ENCODE measurements at regions not wholly inside any gene's neighbourhood (a gene's known extent, or its start where the extent isn't known, plus 50 kb on each side); places are given as distances from the start of the nearest gene placed in this dataset.

GRCh38 chr2:189363559-189363958, 77.7 kb upstream of the WDR75 start:
- Histone ChIP-seq H3K9me3 (no peaks in the 10 kb centered on the region), H3K4me3 (no peak overlapping the region), H3K36me3 (no peaks in the 10 kb centered on the region), H3K27me3 (no peaks in the 10 kb centered on the region), H3K27ac (no peak overlapping the region), H3K4me1 (no peaks in the 10 kb centered on the region)
- ATAC-seq, result peak; percentile 39
- TF ChIP-seq CTCF (IDR thresholded peaks at IDR 0.05), result no peak
- intact Hi-C loops (cut with DNase I), result no loop called here
- DNase-seq, result no peak

- H3K4me3 ChIP-seq, result no peak overlapping the region
- no peaks in the 10 kb centered on the region for H3K27me3 ChIP-seq
- ATAC-seq (no peak), DNase-seq (no peak)
- H3K36me3 ChIP-seq, result no peaks in the 10 kb centered on the region
- H3K27ac ChIP-seq, result no peak overlapping the region
- intact Hi-C loops (cut with DNase I), result no loop called here
- no peaks in the 10 kb centered on the region for H3K9me3 ChIP-seq
- no peaks in the 10 kb centered on the region for H3K4me1 ChIP-seq
- no peak for TF ChIP-seq CTCF (IDR thresholded peaks at IDR 0.05)
Measured at GRCh38 chr2:189364607-189365006, 76.7 kb upstream of the WDR75 start.

- DNase-seq (no peak), ATAC-seq (no peak)
- no peak for TF ChIP-seq CTCF (IDR thresholded peaks at IDR 0.05)
- Histone ChIP-seq H3K27ac (no peak overlapping the region), H3K36me3 (no peaks in the 10 kb centered on the region), H3K4me1 (no peaks in the 10 kb centered on the region), H3K27me3 (no peaks in the 10 kb centered on the region), H3K4me3 (no peak overlapping the region), H3K9me3 (no peaks in the 10 kb centered on the region)
- intact Hi-C loops (cut with DNase I), result no loop called here
Measured at GRCh38 chr2:189366349-189366748, 74.9 kb upstream of the WDR75 start.

GRCh38 chr2:189367343-189367742, 73.9 kb upstream of the WDR75 start:
- no peak overlapping the region for H3K27ac ChIP-seq
- H3K27me3 ChIP-seq, result no peaks in the 10 kb centered on the region
- ATAC-seq, result no peak
- intact Hi-C loops (cut with DNase I), result no loop called here
- H3K4me1 ChIP-seq, result no peaks in the 10 kb centered on the region
- no peak for DNase-seq
- H3K4me3 ChIP-seq, result no peak overlapping the region
- H3K9me3 ChIP-seq, result no peaks in the 10 kb centered on the region
- no peak for TF ChIP-seq CTCF (IDR thresholded peaks at IDR 0.05)
- no peaks in the 10 kb centered on the region for H3K36me3 ChIP-seq

- no peaks in the 10 kb centered on the region for H3K9me3 ChIP-seq
- ATAC-seq (no peak), DNase-seq (no peak)
- H3K4me3 ChIP-seq, result no peak overlapping the region
- intact Hi-C loops (cut with DNase I), result no loop called here
- no peaks in the 10 kb centered on the region for H3K4me1 ChIP-seq
- H3K27ac ChIP-seq, result no peak overlapping the region
- no peak for TF ChIP-seq CTCF (IDR thresholded peaks at IDR 0.05)
- H3K36me3 ChIP-seq, result no peaks in the 10 kb centered on the region
- H3K27me3 ChIP-seq, result no peaks in the 10 kb centered on the region
Measured at GRCh38 chr2:189369566-189369965, 71.7 kb upstream of the WDR75 start.

Data from left lung (tissue), 4 donors.